AG04450 (cell line): ENCODE measurements at regions not wholly inside any gene's neighbourhood (a gene's known extent, or its start where the extent isn't known, plus 50 kb on each side); places are given as distances from the start of the nearest gene placed in this dataset.

Experiments
- CTCF ChIA-PET: fragments of 300-600, 350-600 bp; formaldehyde crosslinking; extraction: SDS; loops from one replicate; lab custom pipeline; 2022; ENCODE audit warnings: antibody characterized with exemption, inconsistent platforms; lab: Charles Lee
- POLR2A ChIA-PET: fragments of 350-600 bp; formaldehyde crosslinking; extraction: SDS; loops from one replicate; lab custom pipeline; 2021; ENCODE audit warnings: antibody characterized with exemption, inconsistent platforms; lab: Yijun Ruan, JAX
- DNase-seq: peaks from one replicate; pipeline ENCODE4 v3.0.0-alpha.2; 2011; ENCODE audit warnings: low read depth, low spot score
- H3K27ac ChIP-seq: one replicate; pipeline ENCODE4 v1.5.1; 2012; ENCODE audit warnings: low read depth, low read length, control low read depth
- H3K27me3 ChIP-seq: one replicate; pipeline ENCODE4 v1.6.0; 2012; ENCODE audit warnings: low read length; ENCODE audit not compliant: control insufficient read depth, insufficient read depth
- H3K4me3 ChIP-seq: 2 replicates; pipeline ENCODE4 v1.5.1; 2011; ENCODE audit warnings: mild to moderate bottlenecking, low read depth, low read length, control low read depth
- H3K9me3 ChIP-seq: 2 replicates; pipeline ENCODE4 v1.5.1; 2012; ENCODE audit warnings: low read length; ENCODE audit not compliant: control insufficient read depth, insufficient read depth
- CTCF ChIP-seq: IDR thresholded peaks from 2 replicates; pipeline ENCODE4 v1.5.1; 2011; ENCODE audit warnings: low read depth, low read length, control low read depth, inconsistent platforms

- H3K9me3 ChIP-seq, result no peaks in the 10 kb centered on the region
- DNase-seq, result no peak
- TF ChIP-seq CTCF, result no peak
- CTCF ChIA-PET, result interaction anchor here (0.7 kb wide), 1 partner anchor 9 kb away, joined by 3 read pairs; no protein-coding TSS in a partner anchor
- H3K27ac ChIP-seq, result no peak overlapping the region
- H3K27me3 ChIP-seq, result no peaks in the 10 kb centered on the region
- no peak overlapping the region for H3K4me3 ChIP-seq
- POLR2A ChIA-PET, result no interaction called here
These were observed 779.9 kb downstream of the KCNT2 start for GRCh38 chr1:195828325-195828724.

GRCh38 chr1:195820925-195821324, 787.3 kb downstream of the KCNT2 start:
- no peak overlapping the region for H3K27ac ChIP-seq
- TF ChIP-seq CTCF, result no peak
- POLR2A ChIA-PET, result no interaction called here
- H3K9me3 ChIP-seq, result no peaks in the 10 kb centered on the region
- no peak for DNase-seq
- no peak overlapping the region for H3K4me3 ChIP-seq
- CTCF ChIA-PET, result interaction anchor here (0.6 kb wide), 1 partner anchor 995 kb away, joined by 4 read pairs; no protein-coding TSS in a partner anchor
- no peaks in the 10 kb centered on the region for H3K27me3 ChIP-seq

- CTCF ChIA-PET, result no interaction called here
- no peak overlapping the region for H3K4me3 ChIP-seq
- no peaks in the 10 kb centered on the region for H3K9me3 ChIP-seq
- POLR2A ChIA-PET, result no interaction called here
- no peak for TF ChIP-seq CTCF
- no peak overlapping the region for H3K27ac ChIP-seq
- no peak for DNase-seq
- H3K27me3 ChIP-seq, result no peaks in the 10 kb centered on the region
These were observed 802.2 kb downstream of the KCNT2 start for GRCh38 chr1:195806060-195806459.

- POLR2A ChIA-PET, result no interaction called here
These were observed 803.7 kb downstream of the KCNT2 start for GRCh38 chr1:195804547-195804946.

GRCh38 chr1:195799016-195799415, 809.2 kb downstream of the KCNT2 start:
- DNase-seq, result no peak
- Histone ChIP-seq H3K27ac (no peak overlapping the region), H3K27me3 (no peaks in the 10 kb centered on the region), H3K4me3 (no peak overlapping the region), H3K9me3 (no peaks in the 10 kb centered on the region)
- TF ChIP-seq CTCF, result no peak
- CTCF ChIA-PET, result no interaction called here
- POLR2A ChIA-PET, result no interaction called here

More at GRCh38 chr1:195804547-195804946, 803.7 kb downstream of the KCNT2 start:
- CTCF ChIA-PET, result no interaction called here
- TF ChIP-seq CTCF, result no peak
- H3K27ac ChIP-seq, result no peak overlapping the region
- H3K27me3 ChIP-seq, result no peaks in the 10 kb centered on the region
- no peak for DNase-seq
- no peaks in the 10 kb centered on the region for H3K9me3 ChIP-seq
- H3K4me3 ChIP-seq, result no peak overlapping the region
